H1 (cell line): ENCODE measurements at regions not wholly inside any gene's neighbourhood (a gene's known extent, or its start where the extent isn't known, plus 50 kb on each side); places are given as distances from the start of the nearest gene placed in this dataset.

Experiments
- JUN ChIP-seq: IDR thresholded peaks from 2 replicates; pipeline ENCODE4 v1.6.1; 2011; ENCODE audit warnings: low read depth, mild to moderate bottlenecking, improper control_type of control experiment, low read length
- TF ChIP-seq, protein P1 (sequence below), 3 experiments: IDR thresholded peaks; 1 replicate in 2 of 3; 2 replicates in 1 of 3; pipeline versions ENCODE4 v1.5.1 to v1.6.1; 2011; ENCODE audit warnings: low read length in 3 of 3, mild to moderate bottlenecking in 3 of 3, inconsistent platforms in 2 of 3, low read depth in 1 of 3, moderate library complexity in 1 of 3; ENCODE audit not compliant: insufficient read depth in 1 of 3; ENCODE audit errors: control extremely low read depth in 1 of 3

DNA sequence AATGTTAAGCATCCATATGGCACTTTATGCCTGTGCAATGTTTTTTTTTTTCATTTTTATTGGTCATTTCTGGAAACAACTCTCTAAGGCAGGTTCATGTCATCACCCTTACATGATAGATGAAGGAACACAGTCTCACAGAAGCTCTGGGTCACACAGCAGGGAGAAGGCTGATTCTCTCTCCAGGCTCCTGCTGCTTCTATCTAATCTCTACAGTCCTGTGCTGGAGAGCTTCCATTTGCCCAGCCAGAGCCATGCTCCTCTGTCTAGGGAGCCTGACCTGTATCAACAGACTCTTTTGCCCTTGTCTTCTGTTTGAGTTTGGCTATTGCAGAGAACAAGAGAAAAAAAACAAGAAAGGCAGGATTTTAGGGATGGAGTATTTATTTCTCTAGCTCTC, 584.8 kb downstream of the MBD2 start:
- TF ChIP-seq, protein P1, sequence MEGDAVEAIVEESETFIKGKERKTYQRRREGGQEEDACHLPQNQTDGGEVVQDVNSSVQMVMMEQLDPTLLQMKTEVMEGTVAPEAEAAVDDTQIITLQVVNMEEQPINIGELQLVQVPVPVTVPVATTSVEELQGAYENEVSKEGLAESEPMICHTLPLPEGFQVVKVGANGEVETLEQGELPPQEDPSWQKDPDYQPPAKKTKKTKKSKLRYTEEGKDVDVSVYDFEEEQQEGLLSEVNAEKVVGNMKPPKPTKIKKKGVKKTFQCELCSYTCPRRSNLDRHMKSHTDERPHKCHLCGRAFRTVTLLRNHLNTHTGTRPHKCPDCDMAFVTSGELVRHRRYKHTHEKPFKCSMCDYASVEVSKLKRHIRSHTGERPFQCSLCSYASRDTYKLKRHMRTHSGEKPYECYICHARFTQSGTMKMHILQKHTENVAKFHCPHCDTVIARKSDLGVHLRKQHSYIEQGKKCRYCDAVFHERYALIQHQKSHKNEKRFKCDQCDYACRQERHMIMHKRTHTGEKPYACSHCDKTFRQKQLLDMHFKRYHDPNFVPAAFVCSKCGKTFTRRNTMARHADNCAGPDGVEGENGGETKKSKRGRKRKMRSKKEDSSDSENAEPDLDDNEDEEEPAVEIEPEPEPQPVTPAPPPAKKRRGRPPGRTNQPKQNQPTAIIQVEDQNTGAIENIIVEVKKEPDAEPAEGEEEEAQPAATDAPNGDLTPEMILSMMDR (IDR thresholded peaks at IDR 0.05; ENCODE audit: control extremely low read depth in 1 of 3, insufficient read depth in 1 of 3, low read depth in 1 of 3, low read length in 3 of 3): no peak
- no peak for TF ChIP-seq JUN
